Prostate gland (tissue), 2 donors: ENCODE measurements at regions not wholly inside any gene's neighbourhood (a gene's known extent, or its start where the extent isn't known, plus 50 kb on each side); places are given as distances from the start of the nearest gene placed in this dataset.

ENCODE experiments used
- DNase-seq: peaks from one replicate; pipeline ENCODE4 v3.0.0-alpha.2; 2019; ENCODE audit warnings: low spot score
- H3K27ac ChIP-seq, 2 donors: fragments of 200-600 bp; sonication (generic); 2 replicates each; pipeline ENCODE4 v1.5.1; 2017 to 2019
- H3K27me3 ChIP-seq: fragments of 200-600 bp; sonication (generic); replicated peaks from 2 replicates; pipeline ENCODE4 v1.5.1; 2019; ENCODE audit not compliant: insufficient read depth
- H3K36me3 ChIP-seq, 2 donors: fragments of 200-600 bp; sonication (generic); 1 replicate in 1 of 2; 2 replicates in 1 of 2; pipeline versions ENCODE4 v1.5.1 to v1.8.1; 2017 to 2019
- H3K4me1 ChIP-seq: fragments of 200-600 bp; sonication (generic); replicated peaks from 2 replicates; pipeline ENCODE4 v1.5.1; 2019
- H3K4me3 ChIP-seq, 2 donors: fragments of 200-600 bp; sonication (generic); 2 replicates each; pipeline ENCODE4 v1.5.1; 2017 to 2019
- H3K9me3 ChIP-seq: fragments of 200-600 bp; sonication (generic); 2 replicates; pipeline ENCODE4 v1.5.1; 2017
- POLR2A ChIP-seq: fragments of 450-650 bp; IDR thresholded peaks from one replicate; pipeline ENCODE4 v1.6.1; 2016; ENCODE audit warnings: antibody characterized with exemption, mild to moderate bottlenecking
- POLR2AphosphoS5 ChIP-seq: sonication (generic); formaldehyde crosslinking; IDR thresholded peaks from one replicate; pipeline ENCODE4 v1.6.1; 2017; ENCODE audit warnings: antibody characterized with exemption
- WGBS: methylation state at CpG from one replicate; pipeline ENCODE4 v1.1.5; 2018; 5-methylcytosine and 5-hydroxymethylcytosine counted together
- intact Hi-C: fragments of 100-400 bp; cut with DNase I; formaldehyde crosslinking; loops from one replicate; pipeline ENCODE4 v1.14.2; 2022
- TF ChIP-seq, protein P1 (sequence below), 4 experiments: fragments of 200-600 bp in 2 of 4; fragments of 450-650 bp in 2 of 4; sonication (generic) in 2 of 4; IDR thresholded peaks; 1 replicate in 3 of 4; 2 replicates in 1 of 4; pipeline ENCODE4 v1.5.1; 2016 to 2019; ENCODE audit warnings: antibody characterized with exemption in 4 of 4, mild to moderate bottlenecking in 2 of 4, moderate library complexity in 2 of 4

DNA sequence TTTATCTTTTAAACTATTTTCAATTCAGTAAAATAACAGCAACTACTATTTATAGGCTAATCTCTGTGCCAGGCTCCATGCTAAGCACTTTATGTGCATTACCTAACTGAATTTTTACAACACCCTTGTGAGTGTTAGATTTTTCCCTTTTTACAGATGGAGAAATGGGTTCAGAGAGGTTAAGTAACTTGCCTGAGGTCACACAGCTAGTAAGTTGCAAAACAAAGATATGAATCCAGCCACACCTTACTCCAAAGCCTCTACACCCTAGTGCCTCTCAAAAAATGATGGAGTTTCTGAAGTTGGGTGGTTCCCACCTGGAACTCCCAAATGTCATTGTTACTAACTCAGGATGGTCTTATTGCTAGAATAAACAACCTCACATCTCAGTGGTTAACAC is 60.8 kb downstream of the RHOB start:
- H3K9me3 ChIP-seq, result no peaks in the 10 kb centered on the region
- no peaks in the 10 kb centered on the region for H3K4me1 ChIP-seq
- DNase-seq, result no peak
- H3K4me3 ChIP-seq, result no peak overlapping the region
- intact Hi-C loops, result no loop called here
- TF ChIP-seq POLR2A (no peak), POLR2AphosphoS5 (no peak)
- TF ChIP-seq, protein P1, sequence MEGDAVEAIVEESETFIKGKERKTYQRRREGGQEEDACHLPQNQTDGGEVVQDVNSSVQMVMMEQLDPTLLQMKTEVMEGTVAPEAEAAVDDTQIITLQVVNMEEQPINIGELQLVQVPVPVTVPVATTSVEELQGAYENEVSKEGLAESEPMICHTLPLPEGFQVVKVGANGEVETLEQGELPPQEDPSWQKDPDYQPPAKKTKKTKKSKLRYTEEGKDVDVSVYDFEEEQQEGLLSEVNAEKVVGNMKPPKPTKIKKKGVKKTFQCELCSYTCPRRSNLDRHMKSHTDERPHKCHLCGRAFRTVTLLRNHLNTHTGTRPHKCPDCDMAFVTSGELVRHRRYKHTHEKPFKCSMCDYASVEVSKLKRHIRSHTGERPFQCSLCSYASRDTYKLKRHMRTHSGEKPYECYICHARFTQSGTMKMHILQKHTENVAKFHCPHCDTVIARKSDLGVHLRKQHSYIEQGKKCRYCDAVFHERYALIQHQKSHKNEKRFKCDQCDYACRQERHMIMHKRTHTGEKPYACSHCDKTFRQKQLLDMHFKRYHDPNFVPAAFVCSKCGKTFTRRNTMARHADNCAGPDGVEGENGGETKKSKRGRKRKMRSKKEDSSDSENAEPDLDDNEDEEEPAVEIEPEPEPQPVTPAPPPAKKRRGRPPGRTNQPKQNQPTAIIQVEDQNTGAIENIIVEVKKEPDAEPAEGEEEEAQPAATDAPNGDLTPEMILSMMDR (IDR thresholded peaks at IDR 0.05), result no peak
- H3K27me3 ChIP-seq, result no peaks in the 10 kb centered on the region
- H3K36me3 ChIP-seq, result no peaks in the 10 kb centered on the region
- H3K27ac ChIP-seq, result no peak overlapping the region

DNA sequence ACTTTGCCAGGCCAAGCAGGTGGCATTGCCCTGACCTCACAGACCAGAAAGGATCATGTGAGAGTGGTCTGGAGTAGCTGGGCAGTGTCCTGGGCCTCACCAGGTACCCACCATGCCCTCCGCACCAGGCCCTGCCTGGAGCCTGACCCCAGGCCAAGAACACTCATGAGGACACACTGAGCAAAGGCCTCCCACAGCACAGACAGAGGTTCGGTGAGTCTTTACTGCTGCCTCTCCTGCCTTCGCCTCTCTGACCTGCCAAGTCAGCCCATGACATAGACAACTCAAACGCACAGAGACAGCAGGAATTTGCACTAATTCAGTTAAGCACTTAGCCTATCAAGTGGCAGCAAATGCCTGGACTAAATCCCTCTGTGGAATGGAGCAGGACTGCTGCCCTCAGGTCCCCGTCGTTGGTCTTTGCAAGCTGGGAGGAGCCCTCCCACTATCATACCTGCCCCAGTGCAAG is 62.5 kb downstream of the RHOB start:
- Histone ChIP-seq H3K4me1 (no peaks in the 10 kb centered on the region), H3K36me3 (no peaks in the 10 kb centered on the region), H3K9me3 (no peaks in the 10 kb centered on the region), H3K4me3 (no peak overlapping the region), H3K27me3 (no peaks in the 10 kb centered on the region), H3K27ac (peak overlapping the region; percentile 47 to 49)
- WGBS, result 91% methylated on average over 6 of the region's 6 CpGs
- TF ChIP-seq POLR2A (no peak), POLR2AphosphoS5 (no peak)
- intact Hi-C loops, result no loop called here
- no peak for DNase-seq

DNA sequence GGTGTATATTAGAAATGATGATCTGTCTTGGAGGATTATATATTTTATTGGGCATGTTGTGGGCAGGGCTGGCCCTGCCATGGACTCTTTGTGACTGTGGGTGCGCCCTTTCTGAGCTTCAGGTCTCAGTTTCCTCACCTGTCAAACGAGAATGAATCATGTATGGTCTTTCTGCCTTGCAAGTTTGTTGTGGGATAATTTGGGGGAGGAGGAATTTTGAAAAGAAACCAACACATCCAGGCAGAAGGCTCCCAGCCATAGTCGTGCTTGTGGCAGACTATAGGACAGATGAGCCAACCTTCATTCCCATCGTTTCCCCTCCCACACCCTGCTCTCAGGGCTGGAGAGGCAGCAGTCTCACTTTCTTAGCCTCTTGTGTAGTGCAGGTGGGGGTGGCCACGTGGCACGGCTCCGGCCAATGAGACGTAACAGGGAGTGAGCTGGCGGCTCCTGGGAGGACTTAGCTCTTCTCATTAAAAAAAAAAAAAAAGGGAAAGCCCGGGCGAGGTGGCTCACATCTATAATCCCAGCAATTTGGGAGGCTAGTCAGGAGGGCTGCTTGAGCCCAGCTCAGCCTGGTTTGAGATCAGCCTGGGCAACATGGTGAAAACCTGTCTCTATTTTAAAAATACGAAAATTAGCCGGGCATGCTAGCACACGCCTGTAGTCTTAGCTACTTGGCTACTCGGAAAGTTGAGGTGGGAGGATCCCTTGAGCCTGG is 63.1 kb downstream of the RHOB start:
- no peaks in the 10 kb centered on the region for H3K27me3 ChIP-seq
- DNase-seq, result peak; percentile 78
- H3K4me1 ChIP-seq, result no peaks in the 10 kb centered on the region
- TF ChIP-seq POLR2A, result no peak
- TF ChIP-seq POLR2AphosphoS5, result peak; percentile 56
- H3K4me3 ChIP-seq, result no peak overlapping the region
- H3K9me3 ChIP-seq, result no peaks in the 10 kb centered on the region
- H3K36me3 ChIP-seq, result no peaks in the 10 kb centered on the region
- 23% methylated on average over 15 of the region's 15 CpGs for WGBS
- intact Hi-C loops, result no loop called here
- peak overlapping the region; percentile 47 to 49 for H3K27ac ChIP-seq

DNA sequence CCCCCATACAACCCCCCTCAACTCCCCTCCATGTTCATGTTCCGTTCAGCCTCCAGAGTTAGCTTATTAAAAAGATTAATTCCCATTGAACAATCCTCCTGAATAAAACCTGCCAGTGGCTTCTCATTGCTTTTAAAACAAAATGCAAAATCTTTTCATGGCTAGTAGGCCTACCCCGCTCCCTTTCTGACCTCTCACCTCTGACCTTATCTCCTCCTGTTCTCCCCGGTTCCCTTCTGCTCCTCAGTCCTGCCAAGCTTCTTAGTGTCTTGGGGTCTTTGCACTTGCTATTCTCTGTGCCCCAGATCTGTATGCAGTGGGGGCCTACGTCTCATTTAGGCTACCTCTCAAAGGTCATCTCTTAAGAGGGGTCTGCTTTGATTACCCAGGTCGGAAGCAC is 64.3 kb downstream of the RHOB start:
- WGBS, result 92% methylated on average over 5 of the region's 5 CpGs
- no peak for DNase-seq
- no peaks in the 10 kb centered on the region for H3K4me1 ChIP-seq

DNA sequence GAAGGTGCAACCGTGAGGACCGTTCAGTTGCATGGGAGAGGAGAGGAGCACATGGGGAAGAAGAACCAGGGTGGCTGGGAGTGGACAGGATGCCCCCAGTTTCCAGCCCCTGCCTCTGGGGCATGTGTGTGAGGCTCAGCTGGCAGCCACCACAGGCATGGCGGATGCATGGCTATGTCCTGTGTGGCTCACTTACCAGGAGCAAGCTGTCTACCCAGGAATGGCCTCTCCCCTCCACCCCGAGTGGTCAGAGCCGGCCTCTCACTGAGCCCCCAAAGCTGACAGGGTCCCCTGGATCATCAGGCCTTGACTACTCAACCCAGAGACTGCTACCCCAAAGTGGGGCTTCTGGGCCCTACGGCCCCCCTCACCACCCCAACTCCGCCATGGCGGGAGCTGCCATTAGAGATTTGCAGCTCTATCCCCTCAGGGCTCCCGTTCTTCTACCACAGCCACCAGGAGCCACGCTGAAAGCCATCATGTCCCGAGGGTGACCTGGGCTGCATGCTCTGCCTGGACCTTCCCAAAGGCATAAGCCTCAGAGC is 65.3 kb downstream of the RHOB start:
- no peaks in the 10 kb centered on the region for H3K27me3 ChIP-seq
- intact Hi-C loops, result no loop called here
- DNase-seq, result no peak
- no peaks in the 10 kb centered on the region for H3K4me1 ChIP-seq
- H3K4me3 ChIP-seq, result no peak overlapping the region
- WGBS, result 97% methylated on average over 11 of the region's 11 CpGs
- H3K27ac ChIP-seq, result no peak overlapping the region
- no peaks in the 10 kb centered on the region for H3K9me3 ChIP-seq
- no peaks in the 10 kb centered on the region for H3K36me3 ChIP-seq
- TF ChIP-seq POLR2AphosphoS5, result no peak
- TF ChIP-seq POLR2A, result no peak
- TF ChIP-seq, protein P1 (IDR thresholded peaks at IDR 0.05), result no peak

More for the DNA sequence above, 64.3 kb downstream of the RHOB start:
- no peak for TF ChIP-seq POLR2AphosphoS5
- TF ChIP-seq, protein P1 (IDR thresholded peaks at IDR 0.05), result no peak
- TF ChIP-seq POLR2A, result no peak
- Histone ChIP-seq H3K27ac (no peak overlapping the region), H3K9me3 (no peaks in the 10 kb centered on the region), H3K36me3 (no peaks in the 10 kb centered on the region), H3K27me3 (no peaks in the 10 kb centered on the region), H3K4me3 (no peak overlapping the region)
- intact Hi-C loops, result no loop called here

DNA sequence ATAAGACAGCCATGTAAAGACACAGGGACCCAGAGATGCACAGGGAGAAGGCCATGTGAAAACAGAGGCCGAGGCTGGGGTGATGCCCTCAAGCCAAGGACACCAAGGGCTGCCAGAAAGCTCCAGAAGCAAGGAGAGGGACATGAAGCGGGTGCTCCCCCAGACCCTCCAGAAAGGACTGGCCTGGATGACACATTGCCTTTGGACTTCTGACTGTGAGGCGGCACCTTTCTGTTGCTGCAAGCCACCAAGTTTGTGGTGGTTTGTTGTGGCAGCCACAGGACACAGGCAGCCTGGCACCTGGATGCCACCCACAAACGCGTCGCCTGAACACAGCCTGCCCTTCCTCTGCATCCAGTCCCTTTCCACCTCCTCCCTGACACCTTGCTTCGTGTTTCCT is 67.1 kb downstream of the RHOB start:
- H3K4me1 ChIP-seq, result no peaks in the 10 kb centered on the region
- DNase-seq, result no peak
- intact Hi-C loops, result no loop called here
- no peaks in the 10 kb centered on the region for H3K9me3 ChIP-seq
- no peak overlapping the region for H3K4me3 ChIP-seq
- no peaks in the 10 kb centered on the region for H3K27me3 ChIP-seq
- H3K27ac ChIP-seq, result no peak overlapping the region
- no peaks in the 10 kb centered on the region for H3K36me3 ChIP-seq
- no peak for TF ChIP-seq POLR2AphosphoS5
- TF ChIP-seq, protein P1 (IDR thresholded peaks at IDR 0.05), result no peak
- TF ChIP-seq POLR2A, result no peak
- 92% methylated on average over 7 of the region's 7 CpGs for WGBS
